Testis (tissue), 2 donors: ENCODE measurements at regions not wholly inside any gene's neighbourhood (a gene's known extent, or its start where the extent isn't known, plus 50 kb on each side); places are given as distances from the start of the nearest gene placed in this dataset.
A peak's percentile ranks its signal among the peaks of the same experiment; 100 is the strongest.

Source experiments
- DNase-seq: peaks from one replicate; pipeline ENCODE4 v3.0.0-alpha.2; 2019
- H3K27ac ChIP-seq, 2 donors: fragments of 200-600 bp; sonication (generic); one replicate each; pipeline ENCODE4 v1.5.1; 2019
- H3K27me3 ChIP-seq: fragments of 200-600 bp; sonication (generic); one replicate; pipeline ENCODE4 v1.5.1; 2019
- H3K36me3 ChIP-seq: fragments of 200-600 bp; sonication (generic); one replicate; pipeline ENCODE4 v1.5.1; 2017; ENCODE audit warnings: low read depth; ENCODE audit errors: missing control alignments
- H3K4me1 ChIP-seq: fragments of 200-600 bp; sonication (generic); one replicate; pipeline ENCODE4 v1.5.1; 2019
- H3K4me3 ChIP-seq, 2 donors: fragments of 200-600 bp; sonication (generic); one replicate each; pipeline ENCODE4 v1.5.1; 2017 to 2019
- H3K9me3 ChIP-seq: fragments of 200-600 bp; sonication (generic); one replicate; pipeline ENCODE4 v1.5.1; 2017
- CTCF ChIP-seq, 3 experiments: fragments of 450-650 bp in 2 of 3; fragments of 200-600 bp in 1 of 3; sonication (generic) in 1 of 3; IDR thresholded peaks; one replicate each; pipeline ENCODE4 v1.5.1; 2016 to 2019; ENCODE audit warnings: antibody characterized with exemption in 3 of 3, mild to moderate bottlenecking in 2 of 3, moderate library complexity in 1 of 3
- POLR2A ChIP-seq: fragments of 450-650 bp; IDR thresholded peaks from one replicate; pipeline ENCODE4 v1.6.1; 2017; ENCODE audit warnings: antibody characterized with exemption, mild to moderate bottlenecking, moderate library complexity
- WGBS, 2 donors: methylation state at CpG; one replicate each; pipeline ENCODE4 v1.1.5; 2018; 5-methylcytosine and 5-hydroxymethylcytosine counted together
- intact Hi-C: fragments of 100-400 bp; cut with DNase I; formaldehyde crosslinking; loops from one replicate; pipeline ENCODE4 v1.15.1; 2023; ENCODE audit warnings: low total_unique reads

GRCh38 chr6:28651161-28651560 is 125.5 kb downstream of the GPX5 start:
- H3K27me3 ChIP-seq, result no peaks in the 10 kb centered on the region
- H3K36me3 ChIP-seq, result no peaks in the 10 kb centered on the region
- 84 to 93% methylated on average over 6 of the region's 6 CpGs for WGBS, 2 donors
- DNase-seq, result no peak
- H3K9me3 ChIP-seq, result no peaks in the 10 kb centered on the region
- no peak overlapping the region for H3K27ac ChIP-seq
- TF ChIP-seq CTCF (IDR thresholded peaks at IDR 0.05) (no peak), POLR2A (no peak)
- no peak overlapping the region for H3K4me3 ChIP-seq
- intact Hi-C loops, result no loop called here
- peaks cover 10% of the 10 kb centered on the region for H3K4me1 ChIP-seq

DNA sequence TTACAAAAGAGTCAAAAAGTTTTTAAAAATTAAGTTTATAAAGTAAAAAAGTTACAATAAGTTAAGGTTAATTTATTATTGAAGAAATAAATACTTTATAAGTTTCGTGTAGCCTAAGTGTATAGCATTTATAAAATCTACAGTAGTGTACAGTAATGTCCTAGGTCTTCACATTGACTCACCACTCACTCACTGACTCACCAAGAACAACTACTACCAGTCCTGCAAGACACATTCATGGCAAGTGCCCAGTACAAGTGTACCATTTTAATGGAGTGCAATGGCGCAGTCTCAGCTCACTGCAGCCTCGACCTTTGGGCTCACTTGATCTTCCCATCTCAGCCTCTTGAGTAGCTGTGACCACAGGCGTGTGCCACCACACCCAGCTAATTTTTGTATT is 128.2 kb downstream of the GPX5 start:
- TF ChIP-seq CTCF (IDR thresholded peaks at IDR 0.05) (no peak), POLR2A (no peak)
- H3K4me3 ChIP-seq, result peak overlapping the region in 1 of 2 donors; percentile 2
- no peak for DNase-seq
- no peaks in the 10 kb centered on the region for H3K27me3 ChIP-seq
- intact Hi-C loops, result no loop called here
- no peaks in the 10 kb centered on the region for H3K36me3 ChIP-seq
- H3K27ac ChIP-seq, result no peak overlapping the region
- no peaks in the 10 kb centered on the region for H3K9me3 ChIP-seq
- peaks cover 8% of the 10 kb centered on the region for H3K4me1 ChIP-seq
- 78 to 88% methylated on average over 3 to 4 of the region's 4 CpGs for WGBS, 2 donors

DNA sequence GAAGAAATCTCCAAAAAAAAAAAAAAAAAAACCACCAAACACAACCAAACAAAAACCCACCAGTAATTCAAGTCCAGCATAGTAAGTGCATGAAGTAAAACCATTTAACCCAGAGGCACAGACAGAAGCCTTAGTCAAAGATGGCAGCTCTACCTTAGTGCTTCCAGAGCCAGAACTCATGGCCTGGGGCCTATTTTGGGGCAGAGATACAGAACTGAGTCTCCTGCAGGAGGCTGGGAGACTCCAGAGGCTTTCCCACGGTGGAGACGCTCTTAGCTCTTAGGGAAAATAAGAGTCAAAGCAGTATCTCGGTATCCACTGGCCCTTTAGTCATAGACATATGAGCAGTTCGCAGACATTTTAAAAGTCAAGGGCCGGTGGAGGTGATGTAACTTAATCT is 129.5 kb downstream of the GPX5 start:
- H3K4me3 ChIP-seq, result no peak overlapping the region
- 66 to 71% methylated on average over 5 of the region's 5 CpGs for WGBS, 2 donors
- TF ChIP-seq POLR2A (no peak), CTCF (IDR thresholded peaks at IDR 0.05) (no peak)
- H3K36me3 ChIP-seq, result no peaks in the 10 kb centered on the region
- no peak for DNase-seq
- H3K4me1 ChIP-seq, result peaks cover 6% of the 10 kb centered on the region
- H3K9me3 ChIP-seq, result no peaks in the 10 kb centered on the region
- intact Hi-C loops, result no loop called here
- no peak overlapping the region for H3K27ac ChIP-seq
- no peaks in the 10 kb centered on the region for H3K27me3 ChIP-seq

GRCh38 chr6:28656715-28657114 is 131.0 kb downstream of the GPX5 start:
- Histone ChIP-seq H3K9me3 (no peaks in the 10 kb centered on the region), H3K4me1 (peaks cover 6% of the 10 kb centered on the region), H3K27ac (no peak overlapping the region), H3K4me3 (no peak overlapping the region), H3K36me3 (no peaks in the 10 kb centered on the region), H3K27me3 (no peaks in the 10 kb centered on the region)
- intact Hi-C loops, result no loop called here
- TF ChIP-seq POLR2A (no peak), CTCF (IDR thresholded peaks at IDR 0.05) (no peak)
- DNase-seq, result no peak
- 15 to 25% methylated on average over 3 of the region's 3 CpGs for WGBS, 2 donors

DNA sequence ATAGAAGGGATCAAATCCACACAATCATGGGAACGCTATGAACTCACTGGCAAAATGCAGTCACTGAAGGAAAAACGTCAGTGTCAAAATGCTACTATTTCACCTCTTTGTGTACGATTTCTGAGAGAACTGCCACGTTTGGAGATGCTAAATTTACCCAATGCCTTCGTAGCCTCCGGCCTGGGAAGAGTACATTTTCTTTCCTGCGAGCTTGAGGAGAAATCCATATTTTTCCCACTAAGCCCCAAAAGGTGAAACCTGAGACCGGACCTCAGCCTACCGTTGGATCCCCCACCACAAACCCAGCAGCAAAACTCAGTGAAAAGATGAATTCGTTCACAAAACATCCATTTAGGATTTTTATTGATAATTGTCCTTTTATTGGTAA is 131.7 kb downstream of the GPX5 start:
- H3K4me1 ChIP-seq, result peaks cover 6% of the 10 kb centered on the region
- intact Hi-C loops, result no loop called here
- peak overlapping the region; percentile 21 to 64 for H3K4me3 ChIP-seq
- H3K27me3 ChIP-seq, result no peaks in the 10 kb centered on the region
- H3K9me3 ChIP-seq, result no peaks in the 10 kb centered on the region
- no peaks in the 10 kb centered on the region for H3K36me3 ChIP-seq
- 1 to 3% methylated on average over 10 of the region's 10 CpGs for WGBS, 2 donors
- TF ChIP-seq POLR2A (no peak), CTCF (IDR thresholded peaks at IDR 0.05) (no peak)
- no peak for DNase-seq
- peak overlapping the region in 1 of 2 donors; percentile 74 for H3K27ac ChIP-seq
